Mesenchymal stem cell (in vitro differentiated cells and primary cell): ENCODE measurements at regions not wholly inside any gene's neighbourhood (a gene's known extent, or its start where the extent isn't known, plus 50 kb on each side); places are given as distances from the start of the nearest gene placed in this dataset.

Experiments
- DNase-seq: peaks from one replicate; pipeline ENCODE4 v3.0.0-alpha.2; 2013
- H2AFZ ChIP-seq: one replicate; pipeline ENCODE4 v1.6.1; 2013; ENCODE audit warnings: low read depth, mild to moderate bottlenecking, control low read depth, inconsistent platforms, low read length, moderate library complexity
- H2AK5ac ChIP-seq: 2 replicates; pipeline ENCODE4 v1.6.1; 2013; ENCODE audit warnings: low read length, moderate library complexity, mild to moderate bottlenecking, inconsistent platforms; ENCODE audit not compliant: severe bottlenecking
- H2BK120ac ChIP-seq: one replicate; pipeline ENCODE4 v1.6.1; 2013; ENCODE audit warnings: low read depth, mild to moderate bottlenecking, inconsistent platforms, low read length, moderate library complexity
- H2BK12ac ChIP-seq, 2 experiments: one replicate each; pipeline ENCODE4 v1.6.1; 2013; ENCODE audit warnings: inconsistent platforms in 2 of 2, low read length in 2 of 2, mild to moderate bottlenecking in 2 of 2, moderate library complexity in 2 of 2, control low read depth in 1 of 2
- H2BK15ac ChIP-seq: one replicate; pipeline ENCODE4 v1.6.1; 2013; ENCODE audit warnings: mild to moderate bottlenecking, low read depth, inconsistent platforms; ENCODE audit not compliant: poor library complexity, severe bottlenecking
- H2BK5ac ChIP-seq: 2 replicates; pipeline ENCODE4 v1.6.1; 2013; ENCODE audit warnings: low read depth, mild to moderate bottlenecking, low read length, control low read depth, inconsistent platforms; ENCODE audit not compliant: poor library complexity, severe bottlenecking
- H3K14ac ChIP-seq, 2 experiments: one replicate each; pipeline ENCODE4 v1.6.1; 2013; ENCODE audit warnings: inconsistent platforms in 2 of 2, low read length in 2 of 2, control low read depth in 1 of 2, mild to moderate bottlenecking in 1 of 2, moderate library complexity in 1 of 2
- H3K18ac ChIP-seq, 2 experiments: one replicate each; pipeline ENCODE4 v1.6.1; 2013; ENCODE audit warnings: inconsistent platforms in 2 of 2, low read length in 2 of 2, control low read depth in 1 of 2, low read depth in 1 of 2, mild to moderate bottlenecking in 1 of 2
- H3K23ac ChIP-seq, 2 experiments: one replicate each; pipeline ENCODE4 v1.6.1; 2013; ENCODE audit warnings: inconsistent platforms in 2 of 2, low read length in 2 of 2, mild to moderate bottlenecking in 2 of 2, moderate library complexity in 2 of 2, control low read depth in 1 of 2
- H3K27ac ChIP-seq: 2 replicates; pipeline ENCODE4 v1.5.1; 2013; ENCODE audit warnings: mild to moderate bottlenecking, moderate library complexity, low read length, control low read depth, inconsistent platforms; ENCODE audit not compliant: poor library complexity, severe bottlenecking
- H3K27me3 ChIP-seq, 2 experiments: 2 replicates each; pipeline versions ENCODE4 v1.6.1 to v1.7.0; 2013; ENCODE audit warnings: low read length in 2 of 2, mild to moderate bottlenecking in 2 of 2, moderate library complexity in 2 of 2, control low read depth in 1 of 2, inconsistent platforms in 1 of 2; ENCODE audit not compliant: control insufficient read depth in 1 of 2, insufficient read depth in 1 of 2
- H3K36me3 ChIP-seq, 2 experiments: 2 replicates each; pipeline versions ENCODE4 v1.6.1 to v1.7.0; 2013; ENCODE audit warnings: low read length in 2 of 2, control low read depth in 1 of 2, inconsistent platforms in 1 of 2, low read depth in 1 of 2, mild to moderate bottlenecking in 1 of 2; ENCODE audit not compliant: insufficient read depth in 2 of 2, control insufficient read depth in 1 of 2
- H3K4ac ChIP-seq, 2 experiments: one replicate each; pipeline ENCODE4 v1.6.1; 2013; ENCODE audit warnings: inconsistent platforms in 2 of 2, low read length in 2 of 2, mild to moderate bottlenecking in 2 of 2, moderate library complexity in 2 of 2, control low read depth in 1 of 2, low read depth in 1 of 2
- H3K4me1 ChIP-seq: 2 replicates; pipeline ENCODE4 v1.6.1; 2013; ENCODE audit warnings: low read depth, low read length, control low read depth; ENCODE audit not compliant: control insufficient read depth, insufficient read depth
- H3K4me2 ChIP-seq: 2 replicates; pipeline ENCODE4 v1.6.1; 2013; ENCODE audit warnings: low read length, mild to moderate bottlenecking, inconsistent platforms; ENCODE audit not compliant: poor library complexity, severe bottlenecking
- H3K4me3 ChIP-seq, 2 experiments: 2 replicates each; pipeline versions ENCODE4 v1.5.1 to v1.7.0; 2013; ENCODE audit warnings: low read length in 2 of 2, mild to moderate bottlenecking in 2 of 2, control low read depth in 1 of 2, low read depth in 1 of 2; ENCODE audit not compliant: insufficient read depth in 1 of 2
- H3K79me1 ChIP-seq: replicated peaks from 2 replicates; pipeline ENCODE4 v1.6.1; 2013; ENCODE audit warnings: mild to moderate bottlenecking, control low read depth, low read length, inconsistent platforms; ENCODE audit not compliant: poor library complexity, severe bottlenecking
- H3K9ac ChIP-seq: 2 replicates; pipeline ENCODE4 v1.7.0; 2013; ENCODE audit warnings: mild to moderate bottlenecking, low read length, moderate library complexity
- H3K9me3 ChIP-seq: 2 replicates; pipeline ENCODE4 v1.7.0; 2013; ENCODE audit warnings: mild to moderate bottlenecking, low read length; ENCODE audit not compliant: control insufficient read depth
- H4K8ac ChIP-seq: one replicate; pipeline ENCODE4 v1.6.1; 2013; ENCODE audit warnings: inconsistent platforms, mild to moderate bottlenecking, low read length, moderate library complexity
- H4K91ac ChIP-seq: one replicate; pipeline ENCODE4 v1.6.1; 2013; ENCODE audit warnings: mild to moderate bottlenecking, low read length, inconsistent platforms
- WGBS: methylation state at CpG from one replicate; pipeline ENCODE4 v1.1.7; 2013; ENCODE audit warnings: mixed read lengths; 5-methylcytosine and 5-hydroxymethylcytosine counted together

- Histone ChIP-seq H2BK120ac (no peak overlapping the region), H2AK5ac (no peak overlapping the region), H3K18ac (no peak overlapping the region), H3K27ac (no peak overlapping the region), H2BK5ac (no peak overlapping the region), H4K91ac (no peak overlapping the region), H3K79me1 (no peaks in the 10 kb centered on the region), H3K36me3 (no peaks in the 10 kb centered on the region), H2AFZ (no peak overlapping the region), H3K4ac (no peak overlapping the region), H4K8ac (no peak overlapping the region), H3K4me3 (no peak overlapping the region), H3K4me2 (no peak overlapping the region), H2BK15ac (no peak overlapping the region), H3K4me1 (no peaks in the 10 kb centered on the region), H3K9me3 (peaks cover 9% of the 10 kb centered on the region), H3K23ac (no peak overlapping the region), H3K14ac (no peak overlapping the region), H2BK12ac (no peak overlapping the region), H3K9ac (no peak overlapping the region), H3K27me3 (no peaks in the 10 kb centered on the region)
- 50% methylated on average over 1 of the region's 3 CpGs for WGBS
- DNase-seq, result no peak
Measured at GRCh38 chr16:76175718-76176117, 101.5 kb upstream of the CNTNAP4 start.

- Histone ChIP-seq H2AK5ac (no peak overlapping the region), H3K23ac (no peak overlapping the region), H4K8ac (no peak overlapping the region), H3K4me3 (no peak overlapping the region), H2BK120ac (no peak overlapping the region), H3K36me3 (no peaks in the 10 kb centered on the region), H3K18ac (no peak overlapping the region), H3K4me1 (no peaks in the 10 kb centered on the region), H3K27me3 (no peaks in the 10 kb centered on the region), H4K91ac (no peak overlapping the region), H2BK12ac (no peak overlapping the region), H3K4me2 (no peak overlapping the region), H2BK15ac (no peak overlapping the region), H2AFZ (no peak overlapping the region), H3K9ac (no peak overlapping the region), H2BK5ac (no peak overlapping the region), H3K9me3 (peaks cover 9% of the 10 kb centered on the region), H3K14ac (no peak overlapping the region), H3K79me1 (no peaks in the 10 kb centered on the region), H3K4ac (no peak overlapping the region), H3K27ac (no peak overlapping the region)
- 85% methylated on average over 2 of the region's 4 CpGs for WGBS
- DNase-seq, result no peak
Measured at GRCh38 chr16:76176153-76176552, 101.0 kb upstream of the CNTNAP4 start.

- Histone ChIP-seq H3K9ac (no peak overlapping the region), H3K9me3 (peaks cover 5% of the 10 kb centered on the region), H2BK5ac (no peak overlapping the region), H4K8ac (no peak overlapping the region), H3K27me3 (no peaks in the 10 kb centered on the region), H3K23ac (no peak overlapping the region), H3K79me1 (no peaks in the 10 kb centered on the region), H3K27ac (no peak overlapping the region), H2AK5ac (no peak overlapping the region), H2BK12ac (no peak overlapping the region), H2BK15ac (no peak overlapping the region), H3K4ac (no peak overlapping the region), H3K18ac (no peak overlapping the region), H3K36me3 (no peaks in the 10 kb centered on the region), H4K91ac (no peak overlapping the region), H2BK120ac (no peak overlapping the region), H2AFZ (no peak overlapping the region), H3K14ac (no peak overlapping the region), H3K4me3 (no peak overlapping the region), H3K4me2 (no peak overlapping the region), H3K4me1 (no peaks in the 10 kb centered on the region)
- no peak for DNase-seq
- 98% methylated on average over 3 of the region's 4 CpGs for WGBS
Measured at GRCh38 chr16:76176616-76177015, 100.6 kb upstream of the CNTNAP4 start.

- H3K79me1 ChIP-seq, result no peaks in the 10 kb centered on the region
- no peak overlapping the region for H4K91ac ChIP-seq
- no peak for DNase-seq
- H3K27me3 ChIP-seq, result no peaks in the 10 kb centered on the region
- H3K27ac ChIP-seq, result no peak overlapping the region
- no peak overlapping the region for H2BK12ac ChIP-seq
- no peaks in the 10 kb centered on the region for H3K4me1 ChIP-seq
- no peak overlapping the region for H4K8ac ChIP-seq
- H3K18ac ChIP-seq, result no peak overlapping the region
- H3K9ac ChIP-seq, result peak overlapping the region; percentile 55
- H3K23ac ChIP-seq, result no peak overlapping the region
- H2AK5ac ChIP-seq, result no peak overlapping the region
- no peak overlapping the region for H2BK15ac ChIP-seq
- H3K9me3 ChIP-seq, result peaks cover 4% of the 10 kb centered on the region
- no peak overlapping the region for H2AFZ ChIP-seq
- no peaks in the 10 kb centered on the region for H3K36me3 ChIP-seq
- no peak overlapping the region for H3K4me2 ChIP-seq
- H2BK5ac ChIP-seq, result no peak overlapping the region
- no peak overlapping the region for H3K4ac ChIP-seq
- WGBS, result 78% methylated on average over 3 of the region's 3 CpGs
- H2BK120ac ChIP-seq, result no peak overlapping the region
- H3K4me3 ChIP-seq, result no peak overlapping the region
- H3K14ac ChIP-seq, result no peak overlapping the region
Measured at GRCh38 chr16:76182041-76182635, 95.1 kb upstream of the CNTNAP4 start.
